ENCODE measurements at regions not wholly inside any gene's neighbourhood (a gene's known extent, or its start where the extent isn't known, plus 50 kb on each side); places are given as distances from the start of the nearest gene placed in this dataset.

DNA sequence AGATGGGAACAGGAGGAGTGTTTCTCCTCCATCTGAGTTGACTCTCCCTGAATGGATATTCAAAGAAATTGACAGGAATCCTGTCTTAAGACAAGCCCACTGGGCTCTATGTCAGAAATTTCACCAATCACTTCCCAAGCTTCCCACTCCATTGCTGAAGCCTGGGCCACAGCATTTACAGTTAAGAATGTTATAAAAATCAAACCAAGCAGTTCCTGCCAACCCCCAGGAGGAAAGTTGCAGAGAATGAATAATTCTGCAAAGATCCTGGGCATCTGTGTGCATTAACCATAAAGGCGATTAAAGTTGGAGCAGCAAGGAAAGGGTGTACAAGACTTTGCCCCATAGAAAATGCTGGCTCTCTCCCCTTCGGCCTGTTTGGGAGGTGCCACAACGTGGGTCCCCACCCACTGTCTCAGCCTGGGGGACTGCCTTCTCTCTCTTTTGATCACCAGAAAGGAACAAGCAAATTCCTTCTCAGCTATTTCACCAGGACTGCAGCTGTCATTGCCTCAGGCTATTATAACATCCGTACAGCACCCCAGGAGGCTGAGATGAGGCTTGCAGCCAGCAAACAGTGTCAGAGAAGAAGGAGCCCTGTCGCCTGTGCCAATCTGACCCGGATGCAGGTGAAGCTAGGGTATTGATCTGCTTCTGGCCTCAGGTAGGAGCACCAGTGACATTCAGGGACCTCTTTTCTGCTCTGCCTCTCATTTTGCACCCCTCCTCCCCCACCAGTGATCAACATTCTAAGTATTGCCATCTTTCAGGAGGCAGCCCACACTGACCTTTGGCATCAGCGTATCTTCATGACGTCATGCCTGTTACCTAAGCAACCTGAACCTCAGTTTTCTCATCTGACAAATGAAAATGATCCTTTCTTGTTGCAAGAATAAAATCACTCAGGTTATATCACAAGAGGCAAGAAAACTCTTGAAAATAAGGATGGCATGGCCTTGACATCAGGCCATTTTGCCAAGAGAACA is 219.0 kb downstream of the SH3BP4 start:
- DNase-seq, result peak; percentile 84

DNA sequence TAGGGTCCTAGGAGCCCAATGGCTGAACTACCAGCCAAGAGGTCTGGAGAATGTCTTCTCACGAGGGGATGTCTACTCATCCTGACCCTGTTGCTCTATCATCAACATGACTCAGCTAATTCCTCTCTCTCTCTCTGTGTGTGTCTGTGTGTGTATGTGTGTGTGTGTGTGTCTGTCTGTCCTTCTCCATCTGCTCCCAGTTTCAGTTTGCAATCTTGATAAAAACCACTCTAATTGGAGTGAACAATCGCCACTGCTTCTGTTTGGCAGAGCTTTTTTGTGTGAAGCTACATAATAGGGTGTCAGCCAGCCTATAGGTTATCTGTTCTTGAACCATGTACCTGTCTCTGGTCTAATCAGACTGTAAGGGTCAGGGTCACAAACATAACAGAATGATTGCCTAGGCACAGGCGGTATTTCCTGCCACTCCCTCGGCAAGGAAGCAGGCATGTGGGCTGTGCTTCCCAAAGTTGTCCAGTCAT is 219.8 kb downstream of the SH3BP4 start:
- DNase-seq, result peak; percentile 35

DNA sequence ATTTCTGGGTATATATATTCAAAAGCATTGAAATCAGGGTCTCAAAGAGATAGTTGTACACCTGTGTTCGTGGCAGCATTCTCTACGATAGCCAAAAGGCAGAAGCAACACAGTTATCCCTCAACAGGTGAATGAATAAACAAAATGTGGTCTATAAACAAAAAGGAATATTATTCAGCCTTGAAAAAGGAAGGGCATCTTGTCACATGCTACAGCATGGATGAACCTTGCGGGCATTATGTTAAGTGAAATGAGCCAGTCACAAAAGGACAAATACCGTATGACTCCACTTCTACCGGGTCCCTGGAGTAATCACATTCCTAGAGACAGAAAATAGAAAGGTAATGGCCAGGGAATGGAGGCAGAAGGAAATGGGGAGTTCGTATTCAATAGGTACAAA is 228.8 kb downstream of the SH3BP4 start:
- DNase-seq, result no peak

DNA sequence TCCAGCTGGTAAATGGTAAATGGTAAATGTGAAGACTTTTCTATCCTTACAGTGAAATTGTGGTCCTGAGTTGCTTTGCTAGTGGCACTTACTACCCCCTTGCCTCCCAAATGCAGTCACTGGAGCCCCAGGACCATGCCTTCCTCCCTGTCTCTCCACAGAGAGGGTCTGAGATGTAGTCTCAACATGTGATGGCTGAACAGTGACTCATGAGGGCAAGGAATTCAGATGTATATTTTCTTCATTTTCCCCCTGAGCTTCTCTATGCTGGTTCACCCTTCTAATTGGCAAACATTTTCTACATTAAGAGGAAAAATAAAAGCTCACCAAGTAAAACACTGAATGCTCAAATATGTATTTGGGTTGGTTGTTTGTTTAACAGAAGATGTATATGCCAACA is 232.0 kb downstream of the SH3BP4 start:
- DNase-seq, result no peak

DNA sequence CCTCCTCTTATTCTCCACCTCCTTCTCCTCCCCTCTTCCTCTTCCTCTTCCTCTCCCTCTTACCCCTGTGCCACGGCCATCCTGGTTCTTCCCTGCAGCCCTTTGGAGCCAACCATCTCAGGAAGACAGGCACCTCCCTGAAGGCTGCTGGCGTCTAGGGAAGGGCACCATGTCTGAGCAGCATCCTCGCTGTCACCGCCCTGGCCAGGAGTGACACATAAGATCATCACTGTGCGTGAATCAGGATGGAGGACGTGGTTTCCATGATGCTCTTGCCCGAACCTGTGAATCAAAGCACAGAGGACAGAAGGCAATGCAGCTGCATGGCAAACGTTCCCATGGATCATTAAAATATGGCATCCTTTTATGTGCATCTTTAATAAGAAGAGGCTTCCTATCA is 236.0 kb downstream of the SH3BP4 start:
- DNase-seq, result no peak

DNA sequence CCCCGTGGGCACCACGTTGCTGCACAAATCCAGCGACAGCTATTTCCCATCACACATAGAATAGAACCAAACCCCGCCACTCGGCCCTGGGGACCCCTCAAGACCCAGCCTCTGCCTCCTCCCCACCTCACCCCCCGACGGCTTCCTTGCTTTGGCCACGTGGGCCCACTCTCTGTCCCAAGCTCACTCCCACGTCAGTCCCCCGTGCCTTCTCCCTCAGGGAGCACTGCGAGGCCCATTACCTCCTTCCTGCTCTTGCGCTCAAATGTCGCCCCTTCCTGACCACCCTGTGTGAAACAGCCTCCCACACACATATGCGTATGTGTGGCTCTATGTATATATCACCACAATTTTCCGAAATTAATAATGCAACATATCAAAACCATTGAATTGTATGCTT is 239.7 kb downstream of the SH3BP4 start:
- DNase-seq, result no peak

DNA sequence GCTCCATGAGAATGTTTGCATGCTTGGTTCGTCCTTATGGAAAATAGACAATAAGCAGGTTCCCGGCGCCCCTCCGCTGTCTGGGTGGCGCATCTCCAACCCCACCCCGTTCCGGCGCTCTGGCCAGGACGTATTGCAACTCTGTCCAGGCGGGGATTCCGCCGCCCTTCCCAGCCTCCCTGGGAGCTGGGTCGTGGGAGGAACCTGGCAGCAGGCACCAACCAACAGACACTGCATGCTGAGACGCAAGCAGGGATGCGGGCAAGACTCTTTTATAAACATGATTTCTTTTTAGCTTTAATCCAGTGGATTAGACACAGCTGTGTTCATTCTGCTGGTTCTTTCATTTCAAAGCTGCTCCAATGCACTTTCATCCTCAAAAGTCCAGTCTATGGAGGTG is 240.2 kb downstream of the SH3BP4 start:
- no peak for DNase-seq

DNA sequence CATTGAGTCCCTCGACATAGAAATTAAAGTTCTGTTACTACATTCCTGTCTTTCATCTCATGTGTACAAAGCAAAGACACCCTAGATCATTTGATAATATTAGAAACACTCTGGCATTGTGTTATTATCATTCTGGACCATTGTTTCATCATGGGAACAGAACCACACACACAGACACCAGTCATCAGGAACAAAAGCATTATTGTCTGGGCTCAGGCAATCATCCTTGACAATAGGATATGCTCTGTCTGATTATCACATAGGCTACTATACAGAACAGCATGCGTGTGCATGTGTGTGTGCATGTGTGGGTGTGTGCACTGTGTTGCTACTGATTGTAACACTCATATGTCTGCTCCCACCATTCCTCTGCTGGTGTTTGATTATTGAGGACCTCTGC is 242.5 kb downstream of the SH3BP4 start:
- no peak for DNase-seq

DNA sequence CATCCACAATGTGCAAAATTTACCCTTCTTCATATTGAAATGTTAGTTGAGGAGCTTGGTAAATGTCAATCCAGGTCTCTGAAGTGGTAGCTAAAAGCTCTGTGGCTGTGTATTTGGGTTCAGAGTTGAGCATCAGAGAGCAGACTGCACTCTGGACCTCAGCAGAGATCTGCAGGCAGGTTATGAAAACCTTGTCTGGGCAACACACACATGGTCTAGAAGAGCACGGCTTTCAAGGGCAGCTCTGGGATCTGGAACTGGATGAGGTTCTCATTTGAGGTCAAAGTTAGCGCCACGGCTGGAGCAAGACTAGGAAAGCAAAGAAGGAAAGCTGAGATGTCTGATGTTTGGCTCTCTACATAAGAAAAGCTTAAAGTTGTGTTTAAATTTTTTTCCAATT is 243.0 kb downstream of the SH3BP4 start:
- DNase-seq, result no peak

DNA sequence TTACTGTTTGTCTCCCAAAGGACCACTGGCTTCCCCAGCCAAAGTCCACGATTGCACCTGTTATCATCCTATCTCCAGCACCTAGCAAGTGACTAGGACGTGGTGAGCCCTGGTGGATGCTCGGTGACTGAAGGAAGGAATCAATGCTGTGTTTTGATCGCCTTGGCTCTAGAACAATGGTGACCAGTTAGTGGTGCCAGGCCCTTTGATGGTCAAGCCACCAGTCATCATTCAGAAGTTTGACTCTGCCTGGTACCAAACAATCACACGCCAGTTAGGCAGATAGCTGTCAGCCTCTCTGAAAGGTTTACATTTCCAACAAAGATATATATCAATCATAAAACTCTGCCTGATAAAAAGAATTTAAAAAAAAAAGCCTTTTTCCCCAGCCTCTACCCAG is 244.1 kb downstream of the SH3BP4 start:
- no peak for DNase-seq

DNA sequence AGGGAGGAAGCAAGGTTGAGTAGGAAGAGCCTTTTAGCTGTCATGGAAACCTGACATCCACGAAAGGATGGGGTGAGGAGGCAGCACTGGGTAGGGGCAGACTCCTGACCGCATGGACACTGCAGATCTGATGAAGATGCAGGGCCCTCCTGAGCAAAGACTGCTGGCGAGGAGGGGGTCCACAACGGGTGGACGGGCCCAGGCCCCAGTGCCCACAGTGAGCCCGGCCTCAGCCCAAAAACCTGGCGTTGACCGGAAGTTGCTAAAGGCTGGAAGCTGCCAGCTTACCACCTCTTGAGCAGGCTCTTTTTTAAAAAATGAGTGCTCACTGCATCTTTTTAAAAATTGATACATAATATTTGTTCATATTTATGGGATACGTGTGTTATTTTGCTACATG is 247.3 kb downstream of the SH3BP4 start:
- DNase-seq, result no peak

DNA sequence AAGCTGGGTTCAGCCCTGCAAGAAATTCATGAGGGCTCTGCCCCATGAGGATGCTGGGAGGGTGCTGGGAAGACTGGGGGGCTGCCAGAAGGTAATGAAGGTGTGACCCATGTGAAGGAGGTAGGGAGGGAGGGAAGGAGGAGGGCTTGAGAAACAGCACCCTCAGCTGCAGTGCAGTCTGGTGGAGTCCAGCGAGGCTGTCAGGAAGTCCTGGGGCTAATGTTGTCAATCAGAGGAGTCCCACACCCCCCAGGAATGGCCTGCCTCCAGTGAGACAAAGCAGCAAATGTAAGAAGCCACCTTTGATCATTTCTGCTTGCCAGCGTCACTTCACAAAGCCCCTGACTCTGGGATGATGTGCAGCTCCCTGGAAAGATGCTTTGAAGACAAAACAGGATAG is 248.4 kb downstream of the SH3BP4 start:
- no peak for DNase-seq

DNA sequence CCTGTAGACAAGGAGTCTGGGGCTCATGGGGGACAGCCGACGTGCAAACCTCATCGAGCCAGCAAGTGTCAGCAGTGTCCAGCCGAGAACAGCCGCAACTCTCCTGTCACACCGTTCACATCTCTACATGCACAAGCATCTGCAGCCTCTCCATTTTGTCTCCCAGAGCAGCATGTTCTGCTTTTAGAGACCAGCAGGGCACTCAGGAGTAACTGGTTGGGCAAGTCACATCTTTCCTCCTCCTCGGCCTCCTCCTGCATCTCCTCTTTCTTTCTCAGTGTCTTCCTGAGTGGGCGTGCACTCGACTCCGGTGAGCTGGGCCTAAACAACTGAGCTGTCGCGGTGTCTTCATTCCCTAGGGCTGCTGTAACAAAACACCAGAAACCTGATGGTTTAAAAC is 249.9 kb downstream of the SH3BP4 start:
- peak; percentile 61 for DNase-seq

DNA sequence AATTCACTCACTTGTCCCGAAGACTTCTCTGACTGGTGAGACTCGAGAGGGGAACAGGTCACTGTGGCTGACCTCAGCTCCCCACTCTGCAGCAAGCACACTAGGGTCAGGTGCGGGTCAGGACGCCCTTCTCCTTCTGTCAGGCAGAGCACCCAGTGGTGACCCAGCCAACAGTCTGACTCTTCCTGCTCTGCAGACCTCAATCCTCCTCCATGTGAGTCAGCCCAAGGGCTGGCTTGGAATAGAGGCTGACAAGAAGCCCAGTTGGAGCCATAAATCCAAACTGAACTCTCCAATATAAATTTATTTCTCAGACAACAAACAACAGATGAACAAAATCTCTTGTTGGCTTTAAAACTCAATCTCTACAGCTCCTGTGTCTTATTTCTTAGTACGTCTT is 253.1 kb downstream of the SH3BP4 start:
- no peak for DNase-seq

DNA sequence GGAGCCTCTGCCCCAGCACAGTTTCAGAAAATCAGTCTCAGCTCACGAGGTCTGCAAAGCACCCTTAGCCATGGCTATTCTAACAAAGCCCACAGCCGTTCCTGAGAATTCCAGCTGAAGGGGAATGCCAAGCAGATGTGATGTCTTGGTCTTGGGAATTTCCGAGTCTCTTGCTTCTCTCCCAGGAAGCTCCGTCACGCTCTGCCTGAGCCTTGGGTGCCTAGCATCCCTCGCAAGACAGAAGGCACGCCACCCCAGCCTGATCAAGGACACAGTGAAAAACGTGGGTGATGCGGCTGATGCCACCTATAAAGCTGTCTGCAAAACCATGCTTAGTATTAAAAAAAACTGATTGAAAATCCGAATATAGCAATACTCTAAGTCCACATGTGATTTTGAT is 254.6 kb downstream of the SH3BP4 start:
- no peak for DNase-seq

DNA sequence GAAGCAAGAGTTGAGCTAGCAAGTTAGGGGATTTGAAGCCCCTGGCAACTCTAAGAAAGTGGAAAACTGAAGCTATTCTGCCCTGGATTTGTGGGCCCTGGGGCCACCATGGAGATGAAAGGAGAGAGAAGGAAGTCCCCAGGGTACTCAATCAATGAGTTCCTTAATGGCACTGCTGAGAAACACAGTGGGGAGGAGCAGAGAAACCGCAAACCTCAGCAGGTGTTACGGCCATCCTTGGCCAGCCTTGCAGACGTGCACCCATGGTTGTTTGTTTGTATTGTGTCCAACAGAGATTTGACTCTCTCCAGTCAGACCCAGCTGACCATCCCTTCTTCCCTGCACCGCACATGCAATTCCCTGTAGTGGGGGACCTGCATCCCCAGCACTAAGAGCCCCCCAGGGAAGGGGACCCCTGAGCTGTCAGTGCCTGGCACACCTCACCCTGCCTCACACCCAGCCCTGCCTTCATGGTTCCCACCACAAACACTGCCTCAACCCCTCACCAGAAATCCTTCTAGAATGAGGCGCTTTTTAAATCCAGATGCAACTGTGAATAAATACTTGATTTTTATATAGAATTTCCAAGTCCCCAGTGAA is 255.3 kb downstream of the SH3BP4 start:
- no peak for DNase-seq

DNA sequence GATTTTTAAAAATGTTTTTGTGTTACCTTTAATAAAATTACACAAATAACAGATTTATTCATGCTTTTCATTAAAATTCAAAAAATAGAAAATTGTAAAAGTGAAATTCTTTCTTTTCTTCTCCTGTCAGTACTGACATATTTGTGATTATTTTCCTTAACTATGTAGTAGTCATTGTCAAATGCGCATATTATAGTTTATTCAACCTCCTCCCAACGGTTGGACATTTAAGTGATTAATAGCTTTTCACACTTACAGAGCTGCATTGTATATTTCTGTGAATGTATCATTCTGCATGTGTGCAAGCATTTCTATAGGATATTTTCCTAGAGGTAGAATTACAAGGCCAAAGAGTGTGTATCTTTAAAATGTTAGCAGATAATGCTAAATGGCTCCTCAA is 259.2 kb downstream of the SH3BP4 start:
- DNase-seq, result no peak

DNA sequence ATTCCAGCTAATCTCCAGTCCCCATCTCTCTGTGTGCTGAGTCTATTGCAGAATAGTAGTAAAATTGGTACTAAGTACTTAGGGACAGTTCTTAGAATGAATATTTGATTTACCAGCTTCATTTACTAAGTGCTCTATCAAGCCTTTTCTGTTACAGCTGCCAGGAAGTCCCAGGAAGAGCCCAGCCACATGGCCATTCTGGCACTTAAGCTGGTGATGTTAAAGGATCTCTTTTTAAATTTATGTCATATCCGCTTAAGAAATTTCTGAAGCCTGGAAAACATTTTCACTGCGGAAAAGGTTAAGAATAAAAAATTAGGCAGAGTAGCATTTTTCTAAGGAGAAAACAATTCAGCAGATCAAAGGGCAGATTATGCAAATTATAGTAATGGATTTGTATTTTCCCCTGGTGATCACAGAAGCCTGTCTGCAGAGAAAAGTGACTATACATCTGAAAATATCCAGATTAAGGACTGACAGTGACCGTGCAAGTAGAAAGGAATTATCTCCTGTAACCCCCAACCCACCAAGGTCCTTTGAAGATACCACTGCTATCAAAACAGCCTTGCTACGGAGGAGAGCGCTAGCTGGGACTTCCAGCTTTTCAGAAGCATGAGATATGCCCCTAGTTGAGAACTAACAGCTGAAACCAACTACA is 260.8 kb downstream of the SH3BP4 start:
- DNase-seq, result no peak

DNA sequence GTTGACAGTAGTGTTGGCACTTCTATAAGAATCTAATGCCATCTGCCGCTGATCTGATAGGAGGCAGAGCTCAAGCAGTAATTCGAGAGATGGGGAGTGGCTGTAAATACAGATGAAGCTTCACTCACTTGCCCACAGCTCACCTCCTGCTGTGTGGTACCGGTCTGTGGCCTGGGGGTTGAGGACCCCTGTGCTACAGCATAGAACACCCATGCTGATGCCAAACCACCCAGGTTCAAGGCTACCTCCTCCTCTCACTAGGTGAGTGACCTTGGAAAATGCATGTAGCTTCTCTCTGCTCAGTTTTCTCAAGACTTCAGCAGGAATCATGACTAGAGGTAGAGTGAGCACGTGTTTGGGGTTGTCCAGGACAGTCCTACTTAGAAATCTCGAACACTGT is 263.4 kb downstream of the SH3BP4 start:
- no peak for DNase-seq

DNA sequence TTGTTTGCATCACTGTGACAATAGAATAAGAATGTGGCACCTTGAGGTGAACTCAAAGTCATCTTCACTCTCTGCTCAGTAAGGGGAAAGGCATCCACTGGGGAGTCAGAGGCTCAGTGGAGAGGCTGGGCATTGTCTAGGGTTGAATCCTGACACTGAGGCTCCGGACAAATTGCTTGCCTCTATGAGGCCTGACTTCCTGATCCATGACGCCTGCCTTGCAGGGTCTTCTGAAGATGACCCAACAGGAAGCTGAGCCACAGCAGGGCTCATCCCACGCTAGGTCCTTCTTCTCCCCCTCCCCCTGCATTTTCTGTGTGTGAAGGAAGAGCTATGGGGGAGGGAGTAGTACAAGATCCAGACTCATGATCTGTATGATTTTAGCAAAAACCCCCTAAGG is 265.1 kb downstream of the SH3BP4 start:
- DNase-seq, result no peak

DNA sequence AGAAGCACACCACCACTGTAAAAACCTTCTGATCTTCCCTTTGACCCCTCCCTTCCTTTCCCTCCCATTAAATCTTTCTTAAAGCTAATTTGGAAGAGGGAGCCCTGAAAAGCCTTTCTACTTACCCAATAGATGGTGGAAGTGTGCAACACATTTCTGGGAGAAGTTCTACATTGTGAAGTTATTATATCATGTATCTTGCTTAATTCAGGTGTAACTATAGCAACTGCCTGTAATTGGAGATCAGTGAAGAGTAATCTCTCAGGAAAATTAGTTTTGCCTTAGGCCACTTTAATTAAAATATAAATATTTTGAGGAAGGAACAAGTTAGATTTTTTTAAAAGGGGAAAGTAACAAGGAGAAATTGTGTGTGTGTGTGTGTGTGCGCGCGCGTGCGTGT is 266.0 kb downstream of the SH3BP4 start:
- no peak for DNase-seq

DNA sequence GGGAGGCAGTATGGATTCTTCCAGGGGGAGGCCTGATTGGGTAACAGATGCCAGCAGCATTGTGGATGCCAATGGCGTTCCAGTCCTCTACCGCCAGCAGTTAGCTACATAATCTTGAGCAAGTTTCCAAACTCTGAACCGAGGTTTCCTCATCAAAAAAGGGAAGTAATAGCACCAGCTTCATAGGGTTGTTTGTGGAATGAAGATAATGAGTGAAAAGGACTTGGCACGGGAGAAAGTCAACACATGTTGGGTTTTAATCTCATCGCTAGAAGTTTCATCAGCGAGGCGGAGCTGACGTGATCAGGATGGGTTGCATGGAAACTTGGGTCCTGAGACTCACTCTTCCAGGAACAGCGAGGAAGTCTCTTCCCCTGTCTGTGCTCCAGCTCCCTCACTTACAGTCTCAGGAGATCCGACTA is 266.7 kb downstream of the SH3BP4 start:
- DNase-seq, result no peak

DNA sequence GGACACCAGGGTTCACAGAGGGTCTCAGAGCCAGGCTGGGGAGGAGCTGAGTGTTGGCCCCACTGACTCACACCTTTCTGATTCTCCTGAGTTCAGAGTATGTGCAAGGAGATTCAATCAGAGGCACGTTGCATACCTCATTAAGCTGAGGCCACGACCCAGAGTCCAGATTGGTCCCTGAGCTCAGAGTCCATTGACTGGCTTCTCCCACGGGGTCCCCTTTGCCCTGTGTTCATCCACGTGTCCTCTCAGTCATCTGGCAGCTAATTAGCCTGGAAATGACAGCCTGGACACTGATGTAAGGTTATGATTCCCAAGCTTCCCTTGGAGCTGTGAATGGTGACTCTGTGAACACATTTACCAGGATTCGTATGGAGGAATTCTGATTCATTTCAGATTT is 267.2 kb downstream of the SH3BP4 start:
- peak; percentile 78 for DNase-seq

DNA sequence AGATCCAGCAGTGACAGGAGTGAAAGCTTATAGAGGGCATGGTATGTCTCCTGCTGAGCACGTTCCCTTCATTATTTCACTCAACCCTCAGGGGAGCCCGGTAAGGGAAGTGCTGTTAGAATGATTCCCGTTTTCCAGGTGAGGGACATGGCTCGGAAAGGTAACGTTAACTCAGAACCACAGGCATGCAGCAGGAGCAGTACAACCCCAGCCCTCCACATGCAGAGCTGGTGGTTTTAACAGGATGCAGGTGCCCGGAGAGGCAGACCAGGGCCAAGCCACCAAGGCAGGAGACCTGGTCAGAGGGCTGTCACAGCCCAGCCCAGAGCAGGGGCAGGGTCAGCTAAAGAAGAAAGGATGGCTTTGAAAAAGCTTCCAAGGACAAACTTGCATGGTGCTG is 268.5 kb downstream of the SH3BP4 start:
- no peak for DNase-seq

All from eye (tissue), 1 donor.